NCI-H345 treated with DMSO at 0.1 percent for 48 hours (cell line): ENCODE measurements at regions not wholly inside any gene's neighbourhood (a gene's known extent, or its start where the extent isn't known, plus 50 kb on each side); places are given as distances from the start of the nearest gene placed in this dataset.

Source experiments
- DNase-seq: peaks from one replicate; lab custom pipeline; 2025; ENCODE audit not compliant: unreplicated experiment; lab: John Stamatoyannopoulos, UW

DNA sequence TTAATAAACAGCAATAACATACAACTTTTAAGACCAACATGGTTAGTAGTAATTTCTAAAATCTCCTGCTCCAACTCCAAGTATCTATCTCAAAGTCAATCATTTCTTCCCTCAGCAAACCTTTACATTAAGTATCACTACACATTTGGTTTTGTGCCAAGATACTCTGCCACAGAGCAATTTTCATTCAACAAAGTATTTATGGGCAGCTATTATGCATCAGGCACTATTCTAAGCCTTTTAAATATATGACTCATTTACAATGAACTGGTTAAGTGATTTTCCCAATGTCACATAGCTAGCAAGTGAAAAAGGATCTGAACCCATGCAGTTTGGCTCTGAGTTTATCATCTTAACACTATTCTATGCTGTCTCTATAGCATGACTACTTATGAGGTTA is 264.3 kb downstream of the NOL4 start:
- DNase-seq: peak; percentile 74

DNA sequence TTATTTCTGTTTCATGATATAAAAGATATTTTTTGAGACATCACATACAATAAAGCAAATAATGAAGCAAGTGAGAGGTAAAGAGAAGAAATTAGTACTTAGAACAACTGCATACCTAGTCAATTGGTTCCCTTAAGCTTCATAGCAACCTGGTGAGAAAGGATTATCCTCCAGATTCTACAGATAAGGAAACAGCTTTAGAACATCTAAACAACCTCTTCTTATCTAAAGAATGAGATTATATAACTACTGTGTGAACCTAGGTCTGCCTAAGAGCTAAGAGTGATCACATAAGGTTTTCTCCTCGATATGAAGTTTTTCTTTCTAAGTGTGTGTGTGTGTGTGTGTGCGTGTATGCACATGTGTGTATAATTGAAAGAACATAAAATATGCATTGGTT is 265.1 kb downstream of the NOL4 start:
- DNase-seq: no peak

DNA sequence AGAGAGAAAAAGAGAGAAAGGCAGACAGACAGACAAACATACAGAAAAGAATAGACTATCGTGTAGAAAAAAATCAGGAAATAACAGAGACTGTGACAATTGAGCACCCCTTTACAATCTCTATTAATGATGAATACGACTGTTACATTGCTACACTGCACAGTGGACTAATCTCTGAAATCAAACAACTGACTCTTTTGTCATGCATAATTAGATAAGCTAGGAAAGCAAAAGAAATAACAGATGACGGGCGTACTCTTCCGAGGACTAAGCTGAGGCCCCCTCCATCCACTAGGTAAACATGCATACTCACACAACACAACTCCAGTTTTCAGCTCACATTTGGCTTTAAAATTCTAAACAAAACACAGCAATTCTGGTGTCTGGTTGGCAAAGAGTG is 267.0 kb downstream of the NOL4 start:
- DNase-seq: peak; percentile 25

GRCh38 chr18:33951031-33951430 is 273.7 kb downstream of the NOL4 start:
- no peak for DNase-seq

DNA sequence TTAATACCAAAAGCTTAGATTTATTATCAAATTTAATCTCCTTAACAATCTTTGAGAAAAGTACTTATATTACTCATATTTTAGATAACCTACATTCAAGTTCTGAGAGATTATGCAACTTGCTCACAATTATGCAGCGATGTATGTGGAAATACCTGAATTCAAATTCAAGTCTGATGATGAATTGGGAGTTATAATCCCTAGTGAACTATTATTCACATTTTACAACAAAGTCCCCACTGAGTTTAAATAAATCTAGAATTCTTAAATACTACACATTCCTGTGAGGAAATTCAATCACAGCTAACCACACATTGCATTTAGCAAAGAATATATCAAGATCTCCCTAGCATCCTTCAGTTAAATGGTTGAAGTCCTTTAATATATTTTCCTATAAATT is 278.4 kb downstream of the NOL4 start:
- DNase-seq: no peak

GRCh38 chr18:33944493-33944892 is 280.2 kb downstream of the NOL4 start:
- DNase-seq: no peak

DNA sequence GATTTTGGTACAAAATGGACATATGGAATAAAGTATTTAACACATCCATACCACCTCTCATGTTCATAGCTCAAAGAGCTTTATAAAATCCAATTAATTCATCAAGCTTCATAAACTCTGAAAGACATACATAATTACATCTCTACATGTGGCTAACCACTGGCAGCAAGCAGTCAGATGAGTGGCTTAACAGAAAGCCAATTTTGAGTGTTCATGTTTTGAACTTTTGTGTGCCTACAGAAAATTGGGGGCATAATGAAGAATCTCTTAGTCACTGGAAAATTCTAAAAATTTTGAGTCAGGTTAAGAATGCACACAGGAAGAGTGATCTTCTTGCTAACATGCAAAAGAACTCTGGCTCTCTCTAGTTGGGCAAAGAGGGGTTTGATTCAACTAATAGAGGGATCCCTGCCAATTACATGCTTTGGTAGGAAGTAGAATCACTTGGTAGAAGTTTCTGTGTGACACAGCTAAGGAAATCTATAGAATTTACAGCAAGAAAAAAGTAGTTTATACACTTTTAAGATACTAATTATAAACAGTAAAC is 287.4 kb downstream of the NOL4 start:
- DNase-seq: no peak

- no peak for DNase-seq
Measured at GRCh38 chr18:33934258-33934657, 290.5 kb downstream of the NOL4 start.

- no peak for DNase-seq
Measured at GRCh38 chr18:33928231-33928630, 296.5 kb downstream of the NOL4 start.

DNA sequence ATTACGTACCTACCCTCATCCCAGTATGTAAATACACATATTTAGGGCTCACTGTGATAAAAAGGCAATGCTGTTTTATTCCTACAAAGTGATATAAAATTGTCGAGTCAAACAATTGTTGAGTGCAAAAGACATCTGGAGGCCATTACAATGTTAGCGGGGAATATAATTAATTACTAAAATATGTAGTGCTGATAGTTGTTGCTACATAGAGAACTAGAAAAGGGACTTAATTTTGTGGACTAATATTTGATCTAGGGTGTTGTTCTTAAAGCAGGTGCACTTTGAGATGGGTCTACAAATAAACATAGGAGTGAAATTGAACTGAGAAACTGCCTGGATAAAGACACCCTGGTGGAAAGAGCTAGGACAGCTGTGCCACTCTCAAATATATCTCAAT is 300.1 kb downstream of the NOL4 start:
- no peak for DNase-seq

GRCh38 chr18:33923980-33924379 is 300.7 kb downstream of the NOL4 start:
- peak; percentile 26 for DNase-seq

- no peak for DNase-seq
Measured at GRCh38 chr18:33918571-33918970, 306.1 kb downstream of the NOL4 start.

GRCh38 chr18:33916200-33916599 is 308.5 kb downstream of the NOL4 start:
- DNase-seq: no peak

GRCh38 chr18:33914399-33914798 is 310.3 kb downstream of the NOL4 start:
- DNase-seq: no peak

DNA sequence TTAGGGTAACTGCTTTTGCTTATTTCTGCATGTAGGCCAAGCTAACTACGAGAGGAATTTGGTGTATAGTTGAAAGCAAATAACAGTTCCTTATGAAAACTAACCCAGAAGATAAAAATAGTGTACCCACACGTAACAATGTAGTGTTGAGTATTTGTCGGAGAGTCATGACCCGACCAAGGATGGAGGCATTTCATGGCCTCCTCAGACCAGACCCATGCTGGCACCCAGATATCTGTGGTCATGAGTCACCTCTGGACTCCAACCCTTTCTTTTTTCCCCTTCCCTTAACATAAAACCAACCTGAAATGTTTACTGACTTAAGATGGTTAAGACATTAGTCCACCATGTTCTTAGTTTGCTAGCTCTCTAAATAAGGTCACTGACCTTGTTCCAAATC is 318.7 kb downstream of the NOL4 start:
- DNase-seq: no peak

- DNase-seq: no peak
Measured at GRCh38 chr18:33901894-33902512, 322.7 kb downstream of the NOL4 start.

- DNase-seq: no peak
Measured at GRCh38 chr18:33900638-33901037, 322.6 kb downstream of the ASXL3 start.

GRCh38 chr18:33898427-33898826 is 320.4 kb downstream of the ASXL3 start:
- DNase-seq: no peak

GRCh38 chr18:33878213-33878612 is 300.2 kb downstream of the ASXL3 start:
- DNase-seq: no peak

DNA sequence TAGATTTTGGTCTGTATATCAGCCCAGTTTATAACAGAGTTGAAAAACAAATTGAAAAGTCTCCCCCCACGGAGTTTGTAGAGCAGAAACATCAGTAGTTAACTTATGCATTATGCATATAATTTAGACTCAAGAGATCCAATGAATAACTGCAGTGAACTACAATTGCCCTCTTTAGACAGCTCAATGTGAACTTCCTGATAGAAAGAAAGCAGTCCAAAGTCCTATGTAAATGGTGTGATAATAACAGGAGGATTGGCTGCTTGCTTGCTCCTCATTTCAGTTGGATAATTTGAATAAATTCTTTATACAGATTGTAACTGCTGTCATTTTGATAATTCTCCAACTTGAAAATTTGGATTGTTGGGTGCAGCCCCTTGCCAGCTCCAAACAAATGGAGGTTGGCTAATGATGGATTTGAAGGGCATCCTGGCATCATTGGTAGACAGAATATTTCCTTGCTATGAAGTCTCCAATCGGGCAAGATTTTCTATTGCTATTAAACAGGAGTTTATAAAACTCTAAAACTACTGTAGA is 297.1 kb downstream of the ASXL3 start:
- no peak for DNase-seq

GRCh38 chr18:33873112-33873511 is 295.1 kb downstream of the ASXL3 start:
- DNase-seq: no peak

DNA sequence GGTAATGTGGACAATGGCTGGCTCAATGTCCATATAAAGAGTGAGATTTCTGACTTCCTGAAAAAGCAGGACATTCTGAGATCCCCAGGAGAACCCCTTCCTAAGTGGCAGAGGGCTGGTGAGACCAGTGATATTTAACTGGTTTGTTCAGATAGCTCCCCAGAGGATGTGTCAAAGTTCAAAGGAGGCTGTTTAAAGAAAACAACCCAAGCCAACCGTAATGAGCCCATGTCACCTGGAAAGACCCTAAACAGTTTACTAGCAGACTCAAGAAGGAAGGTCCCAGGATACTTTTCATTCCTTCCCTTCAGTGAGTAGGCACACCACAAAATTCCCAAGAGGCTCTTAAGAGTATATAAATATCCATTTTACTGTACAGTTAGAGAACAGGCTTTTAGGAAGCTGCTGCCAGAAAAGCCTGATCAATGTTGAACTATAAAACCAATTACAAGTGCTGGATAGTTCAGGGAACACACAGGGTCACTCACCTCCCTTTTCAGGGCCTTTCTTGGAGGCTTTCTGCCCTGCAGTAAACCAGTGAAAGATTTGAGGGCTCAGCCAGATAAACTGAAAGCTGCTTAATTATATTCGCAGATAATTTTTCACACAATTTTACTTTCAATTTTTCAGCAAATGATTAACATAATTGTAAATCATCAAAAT is 293.5 kb downstream of the ASXL3 start:
- no peak for DNase-seq

DNA sequence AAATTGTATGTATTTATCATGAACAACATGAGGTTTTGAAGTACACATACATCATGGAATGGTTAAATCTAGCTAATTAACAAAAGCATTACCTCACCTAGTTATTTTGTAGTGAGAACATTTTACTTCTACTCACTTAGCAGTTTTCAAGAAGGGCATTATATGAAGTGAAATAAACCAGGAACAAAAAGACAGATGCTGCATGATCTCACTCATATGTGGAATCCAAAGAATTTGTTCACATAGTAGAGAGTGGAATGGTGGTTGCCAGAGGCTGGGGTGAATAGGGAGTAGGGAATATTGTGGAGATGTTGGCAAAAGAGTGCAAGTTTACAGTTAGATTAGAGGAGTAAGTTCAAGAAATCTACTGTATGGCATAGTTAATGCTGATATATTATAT is 292.0 kb downstream of the ASXL3 start:
- DNase-seq: no peak
